Calu3 (cell line): ENCODE measurements at regions not wholly inside any gene's neighbourhood (a gene's known extent, or its start where the extent isn't known, plus 50 kb on each side); places are given as distances from the start of the nearest gene placed in this dataset.
"Not testable (repeated sequence)": the region's sequence is repeated elsewhere in the genome, so short reads cannot be mapped to it uniquely, and the experiment has no call there.

Experiments
- BruUV-seq: library from RNA; stranded (reverse); fragments of 400-500 nt; replicated peaks from 2 replicates; lab custom pipeline; 2021; lab: Mats Ljungman, UMichigan
- CTCF ChIA-PET: fragments of 300-600 bp; sonication (Branson Sonifier 250); formaldehyde crosslinking; loops from one replicate; lab custom pipeline; 2022; ENCODE audit warnings: antibody characterized with exemption; lab: Charles Lee
- DNase-seq: peaks from one replicate; pipeline ENCODE4 v3.0.0; 2022
- H3K27ac Mint-ChIP-seq: one replicate; pipeline ENCODE4 v1.8.0; 2022; ENCODE audit warnings: mixed read lengths; ENCODE audit not compliant: unreplicated experiment
- H3K27me3 Mint-ChIP-seq: one replicate; pipeline ENCODE4 v1.8.0; 2022; ENCODE audit warnings: mixed read lengths; ENCODE audit not compliant: unreplicated experiment
- H3K36me3 Mint-ChIP-seq: one replicate; pipeline ENCODE4 v1.8.0; 2022; ENCODE audit warnings: mild to moderate bottlenecking, moderate library complexity, mixed read lengths; ENCODE audit not compliant: insufficient read depth, unreplicated experiment
- H3K4me1 Mint-ChIP-seq: one replicate; pipeline ENCODE4 v1.8.0; 2022; ENCODE audit warnings: mild to moderate bottlenecking, low read depth, mixed read lengths; ENCODE audit not compliant: unreplicated experiment
- H3K4me3 Mint-ChIP-seq: one replicate; pipeline ENCODE4 v1.8.0; 2022; ENCODE audit warnings: mild to moderate bottlenecking, low read depth, moderate library complexity, mixed read lengths; ENCODE audit not compliant: unreplicated experiment
- H3K9me3 Mint-ChIP-seq: one replicate; pipeline ENCODE4 v1.8.0; 2022; ENCODE audit warnings: low read depth, mixed read lengths; ENCODE audit not compliant: unreplicated experiment
- intact Hi-C: fragments of 100-400 bp; cut with micrococcal nuclease; formaldehyde crosslinking; loops from one replicate; pipeline ENCODE4 v1.10.0; 2022; ENCODE audit not compliant: unreplicated experiment
- TF ChIP-seq, protein P1 (sequence below): fragments of 200-600 bp; IDR thresholded peaks from one replicate; pipeline ENCODE4 v1.8.0; 2022; ENCODE audit warnings: antibody characterized with exemption; ENCODE audit not compliant: unreplicated experiment

DNA sequence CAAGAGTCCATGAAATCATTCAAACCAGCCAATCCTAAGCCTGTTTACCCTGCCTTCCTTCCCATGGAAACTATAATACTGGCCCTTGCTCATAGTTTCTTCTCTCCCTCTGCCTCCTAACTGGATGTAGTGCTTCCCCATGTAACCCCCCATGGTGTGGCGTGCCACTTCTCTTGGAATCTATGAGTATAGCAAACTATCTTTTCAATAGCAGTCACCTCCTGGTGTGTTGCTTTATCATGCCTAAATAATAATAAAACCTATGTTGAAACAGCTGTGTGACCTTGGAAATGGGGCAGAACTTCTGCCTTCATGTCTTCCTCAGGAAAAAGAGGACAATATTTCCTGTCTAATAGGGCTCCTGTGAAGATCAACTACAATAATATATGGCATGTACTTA is 234.8 kb upstream of the EDNRA start:
- H3K4me3 Mint-ChIP-seq: no peak overlapping the region
- no TSS peak for BruUV-seq
- intact Hi-C loops: loop anchor here (5.0 kb wide), 1 partner anchor 131 kb away; no protein-coding TSS in a partner anchor
- H3K36me3 Mint-ChIP-seq: peaks cover 4% of the 10 kb centered on the region
- peaks cover 24% of the 10 kb centered on the region for H3K4me1 Mint-ChIP-seq
- CTCF ChIA-PET: no interaction called here
- H3K27ac Mint-ChIP-seq: no peak overlapping the region
- no peaks in the 10 kb centered on the region for H3K9me3 Mint-ChIP-seq
- no peak for DNase-seq
- TF ChIP-seq, protein P1, sequence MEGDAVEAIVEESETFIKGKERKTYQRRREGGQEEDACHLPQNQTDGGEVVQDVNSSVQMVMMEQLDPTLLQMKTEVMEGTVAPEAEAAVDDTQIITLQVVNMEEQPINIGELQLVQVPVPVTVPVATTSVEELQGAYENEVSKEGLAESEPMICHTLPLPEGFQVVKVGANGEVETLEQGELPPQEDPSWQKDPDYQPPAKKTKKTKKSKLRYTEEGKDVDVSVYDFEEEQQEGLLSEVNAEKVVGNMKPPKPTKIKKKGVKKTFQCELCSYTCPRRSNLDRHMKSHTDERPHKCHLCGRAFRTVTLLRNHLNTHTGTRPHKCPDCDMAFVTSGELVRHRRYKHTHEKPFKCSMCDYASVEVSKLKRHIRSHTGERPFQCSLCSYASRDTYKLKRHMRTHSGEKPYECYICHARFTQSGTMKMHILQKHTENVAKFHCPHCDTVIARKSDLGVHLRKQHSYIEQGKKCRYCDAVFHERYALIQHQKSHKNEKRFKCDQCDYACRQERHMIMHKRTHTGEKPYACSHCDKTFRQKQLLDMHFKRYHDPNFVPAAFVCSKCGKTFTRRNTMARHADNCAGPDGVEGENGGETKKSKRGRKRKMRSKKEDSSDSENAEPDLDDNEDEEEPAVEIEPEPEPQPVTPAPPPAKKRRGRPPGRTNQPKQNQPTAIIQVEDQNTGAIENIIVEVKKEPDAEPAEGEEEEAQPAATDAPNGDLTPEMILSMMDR: no peak
- no peaks in the 10 kb centered on the region for H3K27me3 Mint-ChIP-seq

DNA sequence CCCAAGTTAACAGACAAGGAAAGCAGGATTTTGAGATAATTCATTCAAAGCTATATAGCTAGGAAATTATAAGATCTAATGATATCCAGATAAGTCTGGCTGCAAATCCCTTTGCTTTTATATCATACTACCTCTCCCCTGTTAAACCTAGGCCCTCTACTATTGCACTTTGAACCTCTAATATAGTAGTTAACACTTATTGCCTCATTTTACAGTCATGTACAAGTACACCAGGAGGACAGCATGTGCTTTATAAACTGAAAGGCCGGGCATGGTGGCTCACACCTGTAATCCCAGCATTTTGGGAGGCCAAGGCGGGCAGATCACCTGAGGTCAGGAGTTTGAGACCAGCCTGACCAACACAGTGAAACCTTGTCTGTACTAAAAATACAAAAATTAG is 234.4 kb upstream of the EDNRA start:
- Mint-ChIP-seq H3K27ac (peak overlapping the region; percentile 14), H3K4me1 (peaks cover 24% of the 10 kb centered on the region)
- intact Hi-C loops: loop anchor here (5.0 kb wide), 1 partner anchor 131 kb away; no protein-coding TSS in a partner anchor
- BruUV-seq, CTCF ChIA-PET, H3K9me3 Mint-ChIP-seq, H3K4me3 Mint-ChIP-seq, H3K27me3 Mint-ChIP-seq, H3K36me3 Mint-ChIP-seq, DNase-seq: not testable (repeated sequence)

DNA sequence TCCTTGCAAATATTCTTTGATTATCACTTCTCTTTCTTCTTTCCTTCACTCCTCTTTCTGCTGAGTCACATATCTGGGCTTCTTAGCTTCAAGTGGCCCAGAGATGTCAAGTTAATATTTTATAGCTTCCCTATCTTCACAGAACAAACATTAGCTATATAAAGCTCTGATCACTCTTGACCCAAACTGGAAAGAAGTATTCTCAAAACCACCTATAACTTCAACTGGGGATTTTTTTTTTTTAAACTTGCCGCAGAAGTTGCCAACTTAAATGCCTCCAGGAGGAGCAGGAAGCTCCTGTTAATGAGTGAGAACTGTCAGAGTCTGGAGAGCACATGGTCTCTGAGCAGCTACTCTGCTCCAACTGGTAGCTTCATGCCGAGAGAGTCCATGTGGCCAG is 233.3 kb upstream of the EDNRA start:
- no peak for DNase-seq
- TF ChIP-seq, protein P1: no peak
- BruUV-seq: no TSS peak
- no peak overlapping the region for H3K4me3 Mint-ChIP-seq
- CTCF ChIA-PET: no interaction called here
- H3K36me3 Mint-ChIP-seq: peaks cover 4% of the 10 kb centered on the region
- H3K4me1 Mint-ChIP-seq: peaks cover 24% of the 10 kb centered on the region
- intact Hi-C loops: loop anchor here (5.0 kb wide), 1 partner anchor 130 kb away; no protein-coding TSS in a partner anchor
- no peaks in the 10 kb centered on the region for H3K27me3 Mint-ChIP-seq
- peak overlapping the region; percentile 14 for H3K27ac Mint-ChIP-seq
- H3K9me3 Mint-ChIP-seq: no peaks in the 10 kb centered on the region

DNA sequence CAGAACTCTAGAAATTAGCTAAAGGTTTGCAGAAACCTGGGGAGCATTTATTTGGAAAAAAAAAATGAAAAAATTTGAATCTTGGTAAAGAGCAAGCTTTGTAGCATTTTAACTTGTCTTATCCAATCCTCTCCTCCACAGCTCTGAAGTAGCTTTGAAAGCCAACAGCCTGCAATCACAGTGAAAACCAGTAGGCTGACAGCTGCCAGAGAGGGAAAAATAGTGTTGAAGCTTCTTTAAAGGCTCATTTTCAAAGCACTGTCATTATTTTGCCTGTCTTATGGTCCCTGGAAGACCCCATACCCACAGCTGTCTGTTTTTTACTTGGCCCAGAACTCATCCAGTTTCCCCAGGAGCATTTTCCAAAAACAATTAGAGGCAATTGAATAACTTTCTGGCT is 230.8 kb upstream of the EDNRA start:
- no TSS peak for BruUV-seq
- peaks cover 4% of the 10 kb centered on the region for H3K36me3 Mint-ChIP-seq
- CTCF ChIA-PET: interaction anchor here (0.6 kb wide), 1 partner anchor 468 kb away, joined by 4 read pairs; no protein-coding TSS in a partner anchor
- TF ChIP-seq, protein P1: no peak
- no peak overlapping the region for H3K4me3 Mint-ChIP-seq
- no peak for DNase-seq
- peaks cover 24% of the 10 kb centered on the region for H3K4me1 Mint-ChIP-seq
- H3K27me3 Mint-ChIP-seq: no peaks in the 10 kb centered on the region
- no peak overlapping the region for H3K27ac Mint-ChIP-seq
- intact Hi-C loops: no loop called here
- peaks cover 5% of the 10 kb centered on the region for H3K9me3 Mint-ChIP-seq

DNA sequence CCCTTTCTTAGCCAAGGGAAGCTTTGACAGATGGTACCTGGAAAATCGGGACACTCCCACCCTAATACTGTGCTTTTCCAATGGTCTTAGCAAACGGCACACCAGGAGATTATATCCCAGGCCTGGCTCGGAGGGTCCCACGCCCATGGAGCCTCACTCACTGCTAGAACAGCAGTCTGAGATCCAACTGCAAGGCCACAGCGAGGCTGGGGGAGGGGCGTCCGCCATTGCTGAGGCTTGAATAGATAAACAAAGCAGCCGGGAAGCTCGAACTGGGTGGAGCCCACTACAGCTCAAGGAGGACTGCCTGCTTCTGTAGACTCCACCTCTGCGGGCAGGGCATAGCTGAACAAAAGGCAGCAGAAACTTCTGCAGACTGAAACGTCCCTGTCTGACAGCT is 225.6 kb upstream of the EDNRA start:
- H3K9me3 Mint-ChIP-seq, H3K4me1 Mint-ChIP-seq, H3K4me3 Mint-ChIP-seq, BruUV-seq, H3K36me3 Mint-ChIP-seq, H3K27ac Mint-ChIP-seq, intact Hi-C loops, CTCF ChIA-PET, DNase-seq, H3K27me3 Mint-ChIP-seq: not testable (repeated sequence)

DNA sequence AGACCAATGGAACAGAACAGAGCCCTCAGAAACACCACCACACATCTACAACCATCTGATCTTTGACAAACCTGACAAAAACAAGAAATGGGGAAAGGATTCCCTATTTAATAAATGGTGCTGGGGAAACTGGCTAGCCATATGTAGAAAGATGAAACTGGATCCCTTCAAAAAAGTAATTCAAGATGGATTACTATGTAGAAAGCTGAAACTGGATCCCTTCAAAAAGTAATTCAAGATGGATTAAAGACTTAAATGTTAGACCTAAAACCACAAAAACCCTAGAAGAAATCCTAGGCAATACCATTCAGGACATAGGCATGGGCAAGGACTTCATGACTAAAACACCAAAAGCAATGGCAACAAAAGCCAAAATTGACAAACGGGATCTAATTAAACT is 221.6 kb upstream of the EDNRA start:
- H3K27ac Mint-ChIP-seq, CTCF ChIA-PET, H3K4me3 Mint-ChIP-seq, DNase-seq, H3K9me3 Mint-ChIP-seq, intact Hi-C loops, H3K36me3 Mint-ChIP-seq, H3K27me3 Mint-ChIP-seq, H3K4me1 Mint-ChIP-seq, BruUV-seq: not testable (repeated sequence)
